Eye (tissue), 1 donor: ENCODE measurements at regions not wholly inside any gene's neighbourhood (a gene's known extent, or its start where the extent isn't known, plus 50 kb on each side); places are given as distances from the start of the nearest gene placed in this dataset.

ENCODE experiments used
- DNase-seq: peaks from one replicate; pipeline ENCODE4 v3.0.0-alpha.2; 2015

GRCh38 chr7:10036693-10037092 is 937.0 kb upstream of the PHF14 start:
- no peak for DNase-seq

- DNase-seq = no peak
Measured at GRCh38 chr7:10038351-10038750, 935.3 kb upstream of the PHF14 start.

GRCh38 chr7:10040674-10041073 is 933.0 kb upstream of the PHF14 start:
- DNase-seq = no peak

GRCh38 chr7:10070899-10071298 is 902.8 kb upstream of the PHF14 start:
- no peak for DNase-seq

- DNase-seq = no peak
Measured at GRCh38 chr7:10075866-10076265, 897.8 kb upstream of the PHF14 start.

GRCh38 chr7:10076660-10077300 is 896.9 kb upstream of the PHF14 start:
- no peak for DNase-seq

GRCh38 chr7:10079572-10079971 is 894.1 kb upstream of the PHF14 start:
- DNase-seq = no peak

GRCh38 chr7:10082896-10083295 is 890.8 kb upstream of the PHF14 start:
- no peak for DNase-seq

- DNase-seq = peak; percentile 10
Measured at GRCh38 chr7:10083766-10084165, 889.9 kb upstream of the PHF14 start.

GRCh38 chr7:10085231-10085630 is 888.4 kb upstream of the PHF14 start:
- no peak for DNase-seq

GRCh38 chr7:10100572-10100971 is 873.1 kb upstream of the PHF14 start:
- DNase-seq = no peak

- DNase-seq = no peak
Measured at GRCh38 chr7:10101351-10101750, 872.3 kb upstream of the PHF14 start.

- DNase-seq = no peak
Measured at GRCh38 chr7:10104292-10104691, 869.4 kb upstream of the PHF14 start.

- no peak for DNase-seq
Measured at GRCh38 chr7:10106609-10107008, 867.1 kb upstream of the PHF14 start.

- DNase-seq = no peak
Measured at GRCh38 chr7:10116511-10116910, 857.2 kb upstream of the PHF14 start.

- no peak for DNase-seq
Measured at GRCh38 chr7:10117815-10118214, 855.9 kb upstream of the PHF14 start.

GRCh38 chr7:10120936-10121335 is 852.7 kb upstream of the PHF14 start:
- DNase-seq = no peak

- peak; percentile 58 for DNase-seq
Measured at GRCh38 chr7:10121631-10122030, 852.0 kb upstream of the PHF14 start.

GRCh38 chr7:10122551-10123100 is 851.0 kb upstream of the PHF14 start:
- DNase-seq = peak; percentile 87

- DNase-seq = peak; percentile 42
Measured at GRCh38 chr7:10128748-10129147, 844.9 kb upstream of the PHF14 start.

- DNase-seq = no peak
Measured at GRCh38 chr7:10138087-10138854, 835.4 kb upstream of the PHF14 start.

- DNase-seq = no peak
Measured at GRCh38 chr7:10146271-10146670, 827.4 kb upstream of the PHF14 start.

- DNase-seq = no peak
Measured at GRCh38 chr7:10156972-10157371, 816.7 kb upstream of the PHF14 start.

- DNase-seq = peak; percentile 51
Measured at GRCh38 chr7:10181996-10182395, 791.7 kb upstream of the PHF14 start.
